T-cell (primary cell): ENCODE measurements at regions not wholly inside any gene's neighbourhood (a gene's known extent, or its start where the extent isn't known, plus 50 kb on each side); places are given as distances from the start of the nearest gene placed in this dataset.
A peak's percentile ranks its signal among the peaks of the same experiment; 100 is the strongest.
"Not testable (repeated sequence)": the region's sequence is repeated elsewhere in the genome, so short reads cannot be mapped to it uniquely, and the experiment has no call there.

Experiments used
- ATAC-seq, 4 experiments: fragments of 200-7000 bp in 3 of 4; fragments of 150-1000 bp in 1 of 4; cut with Tn5 transposase; replicated peaks in 1 of 4; 1 replicate in 3 of 4; 2 replicates in 1 of 4; pipeline ENCODE4 v1.10.0; 2021; ENCODE audit warnings: moderate library complexity in 3 of 4, mild to moderate bottlenecking in 2 of 4, moderate number of reproducible peaks in 1 of 4
- CTCF ChIA-PET, 2 donors: fragments of 300-600 bp; sonication (Branson Sonifier 250); formaldehyde crosslinking; loops; one replicate each; lab custom pipeline; 2022; ENCODE audit warnings: antibody characterized with exemption in 2 of 2; lab: Charles Lee
- POLR2A ChIA-PET, 2 donors: fragments of 300-600 bp; sonication (Branson Sonifier 250); formaldehyde crosslinking; loops; one replicate each; lab custom pipeline; 2022; ENCODE audit warnings: antibody characterized with exemption in 2 of 2; lab: Charles Lee
- DNase-seq, 35 experiments: peaks; one replicate each; pipeline versions ENCODE4 v3.0.0 to v3.0.0-alpha.2; 2013 to 2023
- H3K27ac ChIP-seq: one replicate; pipeline ENCODE4 v1.5.1; 2013; ENCODE audit warnings: low read length
- H3K27me3 ChIP-seq, 2 experiments: replicated peaks in 1 of 2; 1 replicate in 1 of 2; 2 replicates in 1 of 2; pipeline versions ENCODE4 v1.6.1 to v1.7.0; 2013; ENCODE audit warnings: low read length in 1 of 2, mixed read lengths in 1 of 2; ENCODE audit not compliant: control insufficient read depth in 2 of 2, insufficient read depth in 2 of 2; ENCODE audit errors: extremely low read depth in 1 of 2
- H3K36me3 ChIP-seq, 2 donors: 1 replicate in 1 of 2; 2 replicates in 1 of 2; pipeline versions ENCODE4 v1.6.1 to v1.7.0; 2013; ENCODE audit warnings: low read length in 1 of 2; ENCODE audit not compliant: control insufficient read depth in 2 of 2, insufficient read depth in 1 of 2; ENCODE audit errors: extremely low read depth in 1 of 2
- H3K4me1 ChIP-seq, 2 experiments: 1 replicate in 1 of 2; 2 replicates in 1 of 2; pipeline versions ENCODE4 v1.6.1 to v1.7.0; 2013; ENCODE audit warnings: low read length in 2 of 2, mixed read lengths in 1 of 2; ENCODE audit not compliant: insufficient read depth in 2 of 2, control insufficient read depth in 1 of 2; ENCODE audit errors: extremely low read depth in 1 of 2
- H3K4me3 ChIP-seq, 2 donors: 1 replicate in 1 of 2; 2 replicates in 1 of 2; pipeline versions ENCODE4 v1.5.1 to v1.7.0; 2013; ENCODE audit warnings: mild to moderate bottlenecking in 2 of 2, low read length in 1 of 2, moderate library complexity in 1 of 2; ENCODE audit not compliant: control insufficient read depth in 1 of 2; ENCODE audit errors: extremely low read depth in 1 of 2
- H3K9me3 ChIP-seq: 2 replicates; pipeline ENCODE4 v1.7.0; 2013
- H3K27ac Mint-ChIP-seq, 2 donors: one replicate each; pipeline ENCODE4 v1.8.0; 2020 to 2021; ENCODE audit warnings: mild to moderate bottlenecking in 2 of 2, mixed read lengths in 2 of 2
- H3K27me3 Mint-ChIP-seq, 2 donors: one replicate each; pipeline ENCODE4 v1.8.0; 2021 to 2022; ENCODE audit warnings: mixed read lengths in 2 of 2
- H3K36me3 Mint-ChIP-seq: one replicate; pipeline ENCODE4 v1.8.0; 2021; ENCODE audit warnings: mixed read lengths
- H3K4me1 Mint-ChIP-seq, 3 donors: one replicate each; pipeline ENCODE4 v1.8.0; 2020 to 2022; ENCODE audit warnings: mixed read lengths in 3 of 3, mild to moderate bottlenecking in 1 of 3
- H3K4me3 Mint-ChIP-seq, 3 donors: one replicate each; pipeline ENCODE4 v1.8.0; 2020 to 2022; ENCODE audit warnings: mild to moderate bottlenecking in 3 of 3, mixed read lengths in 3 of 3, moderate library complexity in 3 of 3
- H3K9me3 Mint-ChIP-seq, 3 donors: one replicate each; pipeline ENCODE4 v1.8.0; 2020 to 2022; ENCODE audit warnings: mixed read lengths in 3 of 3
- WGBS: methylation state at CpG from one replicate; pipeline ENCODE4 v1.1.5; 2013; ENCODE audit warnings: missing lambda C conversion rate; ENCODE audit not compliant: insufficient coverage; 5-methylcytosine and 5-hydroxymethylcytosine counted together

- H3K9me3 Mint-ChIP-seq, H3K4me3 ChIP-seq, H3K9me3 ChIP-seq, H3K27me3 Mint-ChIP-seq, H3K36me3 Mint-ChIP-seq, H3K27me3 ChIP-seq, H3K36me3 ChIP-seq, ATAC-seq, CTCF ChIA-PET, H3K4me1 ChIP-seq: not testable (repeated sequence)
- H3K27ac ChIP-seq, result peak overlapping the region; percentile 86
- WGBS, result 0% methylated on average over 1 of the region's 3 CpGs
- POLR2A ChIA-PET, result interaction anchor here in 1 of 2 donors (1.2 kb wide), 1 partner anchor 67 kb away, joined by 4 read pairs; no protein-coding TSS in a partner anchor
- Mint-ChIP-seq H3K4me3 (peak overlapping the region; percentile 73 to 82 (median 76)), H3K4me1 (peaks cover 24 to 27% (median 25%) of the 10 kb centered on the region in 3 donors), H3K27ac (peak overlapping the region; percentile 96 to 97)
- DNase-seq, result peak in 2 of 35 experiments; percentile 2 to 14
Observed at GRCh38 chr3:130178835-130179234, 97.2 kb downstream of the ALG1L2 start.

GRCh38 chr3:130179353-130179970, 97.8 kb downstream of the ALG1L2 start:
- ATAC-seq, result peak in 2 of 4 experiments; percentile 30 to 43
- POLR2A ChIA-PET, result interaction anchor here in 1 of 2 donors (1.2 kb wide), 1 partner anchor 68 kb away, joined by 4 read pairs; no protein-coding TSS in a partner anchor
- H3K36me3 ChIP-seq, CTCF ChIA-PET, H3K9me3 Mint-ChIP-seq, H3K36me3 Mint-ChIP-seq, H3K9me3 ChIP-seq, H3K27me3 Mint-ChIP-seq, H3K4me1 ChIP-seq, H3K27me3 ChIP-seq: not testable (repeated sequence)
- peaks cover 24 to 27% (median 25%) of the 10 kb centered on the region in 3 donors for H3K4me1 Mint-ChIP-seq
- peak overlapping the region; percentile 86 for H3K27ac ChIP-seq
- peak; percentile 15 to 68 (median 50) for DNase-seq
- 0% methylated on average over 8 of the region's 11 CpGs for WGBS
- H3K4me3 Mint-ChIP-seq, result peak overlapping the region; percentile 73 to 82 (median 76)
- peak overlapping the region; percentile 50 to 59 for H3K4me3 ChIP-seq
- H3K27ac Mint-ChIP-seq, result peak overlapping the region; percentile 96 to 97

GRCh38 chr3:130182475-130182874, 100.8 kb downstream of the ALG1L2 start:
- H3K4me1 ChIP-seq, H3K27me3 Mint-ChIP-seq, POLR2A ChIA-PET, H3K27ac Mint-ChIP-seq, H3K36me3 ChIP-seq, H3K27ac ChIP-seq, H3K4me3 Mint-ChIP-seq, H3K9me3 ChIP-seq, H3K27me3 ChIP-seq, DNase-seq, H3K4me3 ChIP-seq, CTCF ChIA-PET, ATAC-seq, H3K36me3 Mint-ChIP-seq, H3K9me3 Mint-ChIP-seq: not testable (repeated sequence)
- WGBS, result 100% methylated on average over 3 of the region's 6 CpGs
- peaks cover 24 to 27% (median 25%) of the 10 kb centered on the region in 3 donors for H3K4me1 Mint-ChIP-seq

GRCh38 chr3:130183689-130184088, 102.1 kb downstream of the ALG1L2 start:
- H3K4me3 Mint-ChIP-seq, H3K9me3 ChIP-seq, H3K27me3 Mint-ChIP-seq, CTCF ChIA-PET, POLR2A ChIA-PET, H3K27me3 ChIP-seq, H3K27ac Mint-ChIP-seq, H3K27ac ChIP-seq, H3K4me1 ChIP-seq, H3K4me3 ChIP-seq, H3K9me3 Mint-ChIP-seq, ATAC-seq, DNase-seq, H3K36me3 Mint-ChIP-seq, H3K36me3 ChIP-seq: not testable (repeated sequence)
- peaks cover 15 to 19% (median 17%) of the 10 kb centered on the region in 3 donors for H3K4me1 Mint-ChIP-seq
- WGBS, result 57% methylated on average over 1 of the region's 5 CpGs

- H3K9me3 Mint-ChIP-seq, H3K4me1 ChIP-seq, H3K27me3 Mint-ChIP-seq, H3K27ac Mint-ChIP-seq, H3K9me3 ChIP-seq, CTCF ChIA-PET, H3K27ac ChIP-seq, H3K36me3 Mint-ChIP-seq, H3K27me3 ChIP-seq, ATAC-seq, H3K4me3 Mint-ChIP-seq, H3K36me3 ChIP-seq, H3K4me3 ChIP-seq, POLR2A ChIA-PET, DNase-seq: not testable (repeated sequence)
- H3K4me1 Mint-ChIP-seq, result peaks cover 8 to 12% (median 10%) of the 10 kb centered on the region in 3 donors
- 51% methylated on average over 2 of the region's 5 CpGs for WGBS
Observed at GRCh38 chr3:130184152-130185024, 102.8 kb downstream of the ALG1L2 start.

- no CpG with 5 or more reads among the region's 1 CpG for WGBS
- CTCF ChIA-PET, result not testable (repeated sequence)
Observed at GRCh38 chr3:130201272-130201671, 119.6 kb downstream of the ALG1L2 start.

More at GRCh38 chr3:130201272-130201671, 119.6 kb downstream of the ALG1L2 start:
- H3K27ac ChIP-seq, H3K27ac Mint-ChIP-seq, POLR2A ChIA-PET, H3K36me3 ChIP-seq, ATAC-seq, H3K4me1 Mint-ChIP-seq, H3K9me3 ChIP-seq, H3K4me1 ChIP-seq, H3K36me3 Mint-ChIP-seq, H3K27me3 ChIP-seq, H3K27me3 Mint-ChIP-seq, DNase-seq, H3K4me3 ChIP-seq, H3K4me3 Mint-ChIP-seq: not testable (repeated sequence)
- H3K9me3 Mint-ChIP-seq, result peaks cover 4 to 22% (median 7%) of the 10 kb centered on the region in 3 donors
